ENCODE measurements at regions not wholly inside any gene's neighbourhood (a gene's known extent, or its start where the extent isn't known, plus 50 kb on each side); places are given as distances from the start of the nearest gene placed in this dataset.

DNA sequence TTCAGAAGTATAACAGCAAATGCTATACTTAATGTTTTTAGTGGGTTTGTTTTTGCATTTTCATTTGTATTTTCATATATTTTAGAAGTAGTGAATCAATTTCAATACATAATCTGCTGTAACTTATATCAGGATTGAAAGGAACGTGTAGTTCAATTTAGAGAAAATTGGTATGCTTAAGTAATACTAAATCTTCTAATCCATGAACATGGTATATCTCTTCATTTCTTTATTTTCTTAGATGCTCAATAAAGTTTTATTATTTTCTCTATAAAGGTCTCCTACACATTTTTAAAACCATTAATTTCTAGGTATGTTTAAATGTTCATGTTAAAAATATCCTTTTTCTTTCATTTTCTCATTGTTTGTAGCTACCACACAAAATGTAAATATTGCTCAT is 85.1 kb downstream of the STMND1 start:
- no TSS peak for BruUV-seq (replicated peaks)
- Histone ChIP-seq H3K27ac (ENCODE audit: insufficient read depth, low read length) (no peak overlapping the region), H3K36me3 (ENCODE audit: control insufficient read depth, insufficient read depth, low read length) (no peaks in the 10 kb centered on the region), H2AK5ac (ENCODE audit: low read depth, low read length) (no peak overlapping the region), H3K4me3 (ENCODE audit: insufficient read depth, low read depth, low read length) (no peak overlapping the region), H3K9ac (ENCODE audit: low read depth, low read length) (no peak overlapping the region), H3K27me3 (ENCODE audit: control insufficient read depth, insufficient read depth, low read length) (peaks cover 2% of the 10 kb centered on the region), H3K4ac (ENCODE audit: low read depth, low read length) (no peak overlapping the region), H2AFZ (replicated peaks; ENCODE audit: low read length, poor library complexity) (no peak overlapping the region), H3K23ac (ENCODE audit: low read depth, low read length) (no peak overlapping the region), H3K9me1 (ENCODE audit: insufficient read depth, low read length) (no peaks in the 10 kb centered on the region), H3K18ac (ENCODE audit: low read depth, low read length) (no peak overlapping the region), H2BK15ac (ENCODE audit: low read depth, low read length) (no peak overlapping the region), H2BK20ac (ENCODE audit: low read depth, low read length) (no peak overlapping the region), H4K20me1 (ENCODE audit: insufficient read depth, low read length) (no peaks in the 10 kb centered on the region), H3K4me2 (ENCODE audit: low read depth, low read length) (no peak overlapping the region), H3K56ac (ENCODE audit: extremely low read depth, insufficient read depth, low read length) (no peak overlapping the region), H2BK5ac (ENCODE audit: low read depth, low read length, poor library complexity, severe bottlenecking) (no peak overlapping the region), H4K91ac (ENCODE audit: insufficient read depth, low read depth, low read length) (no peak overlapping the region), H2BK120ac (ENCODE audit: low read depth, low read length) (no peak overlapping the region), H4K5ac (ENCODE audit: low read depth, low read length) (no peak overlapping the region), H2AK9ac (replicated peaks; ENCODE audit: low read depth, low read length, poor library complexity) (no peak overlapping the region), H4K8ac (ENCODE audit: low read depth in 2 of 2, low read length in 2 of 2) (no peak overlapping the region), H3K14ac (replicated peaks; ENCODE audit: low read depth, low read length) (no peak overlapping the region), H3K4me1 (ENCODE audit: control insufficient read depth, insufficient read depth, low read length) (no peaks in the 10 kb centered on the region), H3K79me1 (ENCODE audit: low read depth in 1 of 2, low read length in 2 of 2) (no peaks in the 10 kb centered on the region), H3K9me3 (ENCODE audit: control insufficient read depth, insufficient read depth, low read length) (0 out of 2 replicates have a peak, but pooled peaks cover 3% of the 10 kb centered on the region)
- CTCF ChIA-PET, result no interaction called here
- in situ Hi-C loops (cut with MboI; ENCODE audit: low sequenced_read_pairs) (no loop called here), dilution Hi-C loops (cut with HindIII; ENCODE audit: low sequenced_read_pairs, unreplicated experiment) (no loop called here), intact Hi-C loops (cut with micrococcal nuclease) (no loop called here)
- DNase-seq (no peak), ATAC-seq (ENCODE audit: low read depth) (no peak)
- POLR2A ChIA-PET (ENCODE audit: unreplicated experiment), result no interaction called here
- WGBS, 2 experiments (ENCODE audit: extremely low coverage in 2 of 2, insufficient read length in 1 of 2), result no CpG with 5 or more reads among the region's 1 CpG
- TF ChIP-seq CEBPB (IDR thresholded peaks at IDR 0.05; ENCODE audit: low read depth, low read length) (no peak), NFE2L2 (IDR thresholded peaks at IDR 0.05; ENCODE audit: low read depth, low read length) (no peak)
